ENCODE measurements at regions not wholly inside any gene's neighbourhood (a gene's known extent, or its start where the extent isn't known, plus 50 kb on each side); places are given as distances from the start of the nearest gene placed in this dataset.

DNA sequence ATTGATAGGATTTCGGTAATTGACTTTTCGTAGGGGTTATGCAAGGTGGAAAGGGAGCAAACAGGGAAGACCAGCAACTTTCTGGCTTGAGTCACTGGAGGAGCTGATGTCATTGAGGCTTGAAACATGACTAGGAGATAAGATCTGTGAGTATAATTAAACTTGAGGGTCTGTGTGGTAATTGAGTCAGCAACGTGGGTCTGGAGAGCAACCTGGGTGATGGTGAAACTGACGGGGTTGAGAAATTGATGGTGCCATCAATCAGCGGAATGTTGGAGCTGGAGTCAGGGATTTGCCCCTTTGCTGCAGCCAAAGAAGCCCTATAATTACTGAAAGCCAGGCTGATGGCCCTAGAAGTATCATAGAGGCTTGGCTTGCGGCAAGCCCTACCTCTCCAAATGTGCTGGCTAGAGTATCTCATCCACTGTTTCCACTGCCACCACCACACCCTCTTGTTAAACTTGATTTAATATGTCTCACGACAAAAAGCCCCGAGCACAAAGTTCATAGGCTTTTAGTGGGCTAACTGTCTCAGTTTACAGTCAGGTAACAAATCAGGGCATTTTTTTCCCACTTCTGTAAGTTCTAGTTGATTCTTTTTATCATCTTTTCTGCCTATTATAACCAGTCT, 186.9 kb upstream of the ELAC2 start:
- peaks cover 0 to 20% of the 10 kb centered on the region in 2 donors for H3K4me1 ChIP-seq (ENCODE audit: control insufficient read depth in 2 of 2, insufficient read depth in 2 of 2, low read length in 2 of 2)
- no peaks in the 10 kb centered on the region for H3K9me3 ChIP-seq (ENCODE audit: control insufficient read depth in 2 of 2, low read length in 2 of 2)
- no peaks in the 10 kb centered on the region for H3K36me3 ChIP-seq (ENCODE audit: control insufficient read depth in 2 of 2, insufficient read depth in 2 of 2, low read length in 2 of 2)
- H3K4me3 ChIP-seq (ENCODE audit: low read length in 2 of 2), result no peak overlapping the region
- H3K27ac ChIP-seq (ENCODE audit: low read depth in 2 of 2, low read length in 2 of 2), result peak overlapping the region in 1 of 2 donors; percentile 2
- H3K9ac ChIP-seq (ENCODE audit: low read depth in 1 of 2, low read length in 2 of 2), result no peak overlapping the region
- H3K27me3 ChIP-seq (ENCODE audit: control insufficient read depth in 2 of 2, insufficient read depth in 2 of 2, low read length in 2 of 2), result no peaks in the 10 kb centered on the region

DNA sequence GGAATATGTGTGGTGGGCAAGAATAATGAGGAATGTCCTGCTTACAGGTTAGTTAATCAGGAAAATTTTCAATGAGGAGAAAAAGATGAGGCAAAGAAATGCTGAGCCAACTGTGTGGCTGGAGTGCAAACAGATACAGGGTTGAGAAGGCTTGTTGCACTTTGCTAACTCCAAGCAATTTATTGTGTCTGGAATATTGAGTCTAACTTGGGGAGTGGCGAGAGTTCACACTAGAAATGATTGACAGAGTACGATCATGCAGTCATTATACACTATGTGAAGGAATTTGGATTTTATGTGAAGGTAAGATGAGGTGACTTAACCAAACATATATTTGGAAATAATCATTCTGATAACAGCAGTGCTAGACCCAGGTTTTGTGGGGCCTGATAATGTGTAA, 185.0 kb upstream of the ELAC2 start:
- Histone ChIP-seq H3K27ac (ENCODE audit: low read depth in 2 of 2, low read length in 2 of 2) (no peak overlapping the region), H3K9me3 (ENCODE audit: control insufficient read depth in 2 of 2, low read length in 2 of 2) (no peaks in the 10 kb centered on the region), H3K4me3 (ENCODE audit: low read length in 2 of 2) (no peak overlapping the region), H3K27me3 (ENCODE audit: control insufficient read depth in 2 of 2, insufficient read depth in 2 of 2, low read length in 2 of 2) (no peaks in the 10 kb centered on the region), H3K9ac (ENCODE audit: low read depth in 1 of 2, low read length in 2 of 2) (no peak overlapping the region), H3K36me3 (ENCODE audit: control insufficient read depth in 2 of 2, insufficient read depth in 2 of 2, low read length in 2 of 2) (no peaks in the 10 kb centered on the region), H3K4me1 (ENCODE audit: control insufficient read depth in 2 of 2, insufficient read depth in 2 of 2, low read length in 2 of 2) (peaks cover 0 to 20% of the 10 kb centered on the region in 2 donors)

DNA sequence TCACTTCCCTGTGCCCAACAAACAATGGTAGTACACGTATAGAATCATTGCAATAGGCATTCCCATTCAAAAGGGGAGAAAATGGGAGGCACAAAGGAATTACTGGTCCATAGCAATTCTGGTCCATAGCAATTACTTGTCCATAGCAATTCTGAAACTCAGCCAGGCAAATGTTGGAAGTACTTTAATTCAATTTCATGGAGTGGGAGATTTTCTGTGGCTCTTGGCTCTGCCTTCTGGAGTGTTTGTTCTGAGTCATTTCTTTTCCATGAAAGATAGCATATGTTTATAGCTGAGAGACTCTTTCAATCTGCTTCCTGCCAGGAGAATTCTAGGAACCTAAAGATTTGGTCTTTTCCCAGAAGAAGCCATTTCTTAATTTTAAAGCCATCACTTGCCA, 182.8 kb upstream of the ELAC2 start:
- Histone ChIP-seq H3K4me1 (ENCODE audit: control insufficient read depth in 2 of 2, insufficient read depth in 2 of 2, low read length in 2 of 2) (peaks cover 0 to 19% of the 10 kb centered on the region in 2 donors), H3K27me3 (ENCODE audit: control insufficient read depth in 2 of 2, insufficient read depth in 2 of 2, low read length in 2 of 2) (no peaks in the 10 kb centered on the region), H3K36me3 (ENCODE audit: control insufficient read depth in 2 of 2, insufficient read depth in 2 of 2, low read length in 2 of 2) (no peaks in the 10 kb centered on the region), H3K9ac (ENCODE audit: low read depth in 1 of 2, low read length in 2 of 2) (no peak overlapping the region), H3K9me3 (ENCODE audit: control insufficient read depth in 2 of 2, low read length in 2 of 2) (no peaks in the 10 kb centered on the region), H3K4me3 (ENCODE audit: low read length in 2 of 2) (no peak overlapping the region), H3K27ac (ENCODE audit: low read depth in 2 of 2, low read length in 2 of 2) (no peak overlapping the region)

DNA sequence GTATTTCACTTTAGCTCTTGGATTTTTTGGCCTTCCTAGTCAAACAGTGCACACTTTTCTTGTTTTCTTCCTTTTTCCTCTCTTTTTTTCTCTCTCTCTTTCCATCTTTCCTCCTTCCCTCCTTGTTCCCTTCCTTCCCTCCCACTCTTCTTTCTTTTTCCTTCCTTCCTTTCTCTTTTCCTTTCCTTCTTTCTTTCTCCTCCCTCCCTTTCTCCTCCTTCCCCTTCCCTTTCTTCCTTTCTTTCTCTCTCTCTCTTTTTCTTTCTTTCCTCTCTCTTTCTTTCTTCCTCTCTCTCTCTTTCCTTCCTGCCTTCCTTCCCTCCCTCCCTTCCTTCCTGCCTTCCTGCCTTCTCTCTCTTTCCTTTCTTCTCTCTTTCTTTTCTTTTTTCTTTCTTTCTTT, 181.6 kb upstream of the ELAC2 start:
- Histone ChIP-seq H3K4me3 (ENCODE audit: low read length in 2 of 2) (no peak overlapping the region), H3K9me3 (ENCODE audit: control insufficient read depth in 2 of 2, low read length in 2 of 2) (no peaks in the 10 kb centered on the region), H3K4me1 (ENCODE audit: control insufficient read depth in 2 of 2, insufficient read depth in 2 of 2, low read length in 2 of 2) (peaks cover 0 to 10% of the 10 kb centered on the region in 2 donors), H3K9ac (ENCODE audit: low read depth in 1 of 2, low read length in 2 of 2) (no peak overlapping the region), H3K36me3 (ENCODE audit: control insufficient read depth in 2 of 2, insufficient read depth in 2 of 2, low read length in 2 of 2) (no peaks in the 10 kb centered on the region), H3K27ac (ENCODE audit: low read depth in 2 of 2, low read length in 2 of 2) (no peak overlapping the region), H3K27me3 (ENCODE audit: control insufficient read depth in 2 of 2, insufficient read depth in 2 of 2, low read length in 2 of 2) (no peaks in the 10 kb centered on the region)

DNA sequence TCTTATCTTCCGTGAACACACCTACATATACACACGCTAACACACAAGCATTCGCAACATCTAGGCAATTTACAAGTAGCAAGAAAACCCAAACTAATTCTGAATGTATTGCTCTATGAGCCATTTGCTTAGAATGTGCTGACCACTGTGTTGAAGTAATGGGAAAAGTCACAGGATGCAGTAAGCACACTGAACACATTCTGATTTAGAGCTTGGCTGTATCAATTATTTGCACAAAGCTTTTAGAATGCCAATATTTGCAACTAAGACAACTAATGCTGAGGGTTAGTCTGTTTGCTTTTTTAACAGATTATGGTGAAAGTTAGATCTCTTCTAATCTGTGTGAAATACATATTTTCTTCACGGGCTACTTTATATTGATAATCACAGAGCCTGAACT, 179.8 kb upstream of the ELAC2 start:
- Histone ChIP-seq H3K27ac (ENCODE audit: low read depth in 2 of 2, low read length in 2 of 2) (no peak overlapping the region), H3K9ac (ENCODE audit: low read depth in 1 of 2, low read length in 2 of 2) (no peak overlapping the region), H3K27me3 (ENCODE audit: control insufficient read depth in 2 of 2, insufficient read depth in 2 of 2, low read length in 2 of 2) (no peaks in the 10 kb centered on the region)

DNA sequence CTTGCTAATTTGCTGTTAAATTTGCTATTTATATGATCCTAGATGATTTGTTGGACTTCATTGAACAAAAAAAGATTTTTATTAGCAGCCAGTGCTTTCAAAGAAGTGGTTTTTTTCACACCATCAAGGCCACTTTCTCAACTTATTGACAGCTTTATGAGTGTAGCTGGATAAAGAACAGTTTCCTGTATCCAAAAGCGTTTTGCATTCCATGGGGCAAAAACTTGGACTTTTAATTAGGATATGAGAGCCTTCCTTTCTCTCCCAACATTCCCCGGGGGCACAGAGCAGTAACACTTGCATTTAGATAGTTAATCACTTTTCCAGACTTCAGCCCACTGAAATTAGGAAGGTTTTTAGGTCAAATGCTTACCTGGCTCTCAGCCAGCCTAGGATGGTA, 177.1 kb upstream of the ELAC2 start:
- Histone ChIP-seq H3K9ac (ENCODE audit: low read depth in 1 of 2, low read length in 2 of 2) (no peak overlapping the region), H3K27me3 (ENCODE audit: control insufficient read depth in 2 of 2, insufficient read depth in 2 of 2, low read length in 2 of 2) (no peaks in the 10 kb centered on the region), H3K4me3 (ENCODE audit: low read length in 2 of 2) (no peak overlapping the region), H3K9me3 (ENCODE audit: control insufficient read depth in 2 of 2, low read length in 2 of 2) (no peaks in the 10 kb centered on the region), H3K36me3 (ENCODE audit: control insufficient read depth in 2 of 2, insufficient read depth in 2 of 2, low read length in 2 of 2) (no peaks in the 10 kb centered on the region), H3K27ac (ENCODE audit: low read depth in 2 of 2, low read length in 2 of 2) (no peak overlapping the region), H3K4me1 (ENCODE audit: control insufficient read depth in 2 of 2, insufficient read depth in 2 of 2, low read length in 2 of 2) (no peaks in the 10 kb centered on the region)

More for the DNA sequence above, 179.8 kb upstream of the ELAC2 start:
- Histone ChIP-seq H3K36me3 (ENCODE audit: control insufficient read depth in 2 of 2, insufficient read depth in 2 of 2, low read length in 2 of 2) (no peaks in the 10 kb centered on the region), H3K9me3 (ENCODE audit: control insufficient read depth in 2 of 2, low read length in 2 of 2) (no peaks in the 10 kb centered on the region), H3K4me1 (ENCODE audit: control insufficient read depth in 2 of 2, insufficient read depth in 2 of 2, low read length in 2 of 2) (peaks cover 0 to 1% of the 10 kb centered on the region in 2 donors), H3K4me3 (ENCODE audit: low read length in 2 of 2) (no peak overlapping the region)

DNA sequence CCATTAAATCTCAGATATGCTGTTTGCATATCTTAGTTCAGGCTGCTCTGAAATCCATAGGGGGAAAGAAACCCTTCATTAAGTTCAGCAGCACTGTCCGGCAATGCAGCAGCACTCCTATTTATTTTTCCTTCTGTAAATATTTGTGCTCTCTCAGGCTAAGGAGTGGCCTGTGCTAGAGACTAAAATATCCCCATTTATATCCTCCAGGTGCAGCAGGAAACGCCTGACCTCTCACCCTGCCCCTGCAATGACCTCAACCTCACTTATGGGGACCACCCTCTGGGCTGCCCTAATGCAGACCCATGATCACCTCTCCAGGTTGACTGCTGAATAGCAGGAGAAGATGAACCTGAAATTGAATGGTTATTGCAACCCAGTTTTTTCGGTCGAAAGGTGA, 165.0 kb upstream of the ELAC2 start:
- H3K9ac ChIP-seq (ENCODE audit: low read depth in 1 of 2, low read length in 2 of 2), result no peak overlapping the region
- H3K27me3 ChIP-seq (ENCODE audit: control insufficient read depth in 2 of 2, insufficient read depth in 2 of 2, low read length in 2 of 2), result no peaks in the 10 kb centered on the region
- no peaks in the 10 kb centered on the region for H3K36me3 ChIP-seq (ENCODE audit: control insufficient read depth in 2 of 2, insufficient read depth in 2 of 2, low read length in 2 of 2)
- peaks cover 0 to 8% of the 10 kb centered on the region in 2 donors for H3K4me1 ChIP-seq (ENCODE audit: control insufficient read depth in 2 of 2, insufficient read depth in 2 of 2, low read length in 2 of 2)
- H3K4me3 ChIP-seq (ENCODE audit: low read length in 2 of 2), result no peak overlapping the region
- H3K27ac ChIP-seq (ENCODE audit: low read depth in 2 of 2, low read length in 2 of 2), result peak overlapping the region; percentile 5 to 32
- no peaks in the 10 kb centered on the region for H3K9me3 ChIP-seq (ENCODE audit: control insufficient read depth in 2 of 2, low read length in 2 of 2)

DNA sequence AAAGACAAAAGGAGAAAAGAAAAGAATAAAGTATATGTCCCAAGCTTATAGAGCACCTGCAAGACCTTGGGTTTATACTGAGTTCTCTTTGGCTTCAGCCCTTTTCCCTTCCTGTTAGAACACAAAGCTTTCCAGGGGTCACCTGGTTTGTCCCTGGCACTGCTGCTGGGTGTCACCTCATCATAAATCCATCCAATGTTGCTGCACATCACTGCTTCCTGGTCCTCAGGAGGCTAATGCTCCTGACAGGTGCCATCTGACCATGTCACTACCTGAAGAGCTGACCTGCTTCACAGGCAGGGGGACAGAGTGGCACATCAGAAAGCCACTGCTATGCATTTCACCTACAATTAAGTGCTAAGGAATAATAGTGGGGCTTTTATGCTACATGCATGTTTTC, 164.6 kb upstream of the ELAC2 start:
- peaks cover 0 to 8% of the 10 kb centered on the region in 2 donors for H3K4me1 ChIP-seq (ENCODE audit: control insufficient read depth in 2 of 2, insufficient read depth in 2 of 2, low read length in 2 of 2)
- no peak overlapping the region for H3K4me3 ChIP-seq (ENCODE audit: low read length in 2 of 2)
- no peaks in the 10 kb centered on the region for H3K27me3 ChIP-seq (ENCODE audit: control insufficient read depth in 2 of 2, insufficient read depth in 2 of 2, low read length in 2 of 2)
- no peaks in the 10 kb centered on the region for H3K36me3 ChIP-seq (ENCODE audit: control insufficient read depth in 2 of 2, insufficient read depth in 2 of 2, low read length in 2 of 2)
- peak overlapping the region; percentile 29 to 32 for H3K27ac ChIP-seq (ENCODE audit: low read depth in 2 of 2, low read length in 2 of 2)
- no peaks in the 10 kb centered on the region for H3K9me3 ChIP-seq (ENCODE audit: control insufficient read depth in 2 of 2, low read length in 2 of 2)
- H3K9ac ChIP-seq (ENCODE audit: low read depth in 1 of 2, low read length in 2 of 2), result peak overlapping the region in 1 of 2 donors; percentile 24

DNA sequence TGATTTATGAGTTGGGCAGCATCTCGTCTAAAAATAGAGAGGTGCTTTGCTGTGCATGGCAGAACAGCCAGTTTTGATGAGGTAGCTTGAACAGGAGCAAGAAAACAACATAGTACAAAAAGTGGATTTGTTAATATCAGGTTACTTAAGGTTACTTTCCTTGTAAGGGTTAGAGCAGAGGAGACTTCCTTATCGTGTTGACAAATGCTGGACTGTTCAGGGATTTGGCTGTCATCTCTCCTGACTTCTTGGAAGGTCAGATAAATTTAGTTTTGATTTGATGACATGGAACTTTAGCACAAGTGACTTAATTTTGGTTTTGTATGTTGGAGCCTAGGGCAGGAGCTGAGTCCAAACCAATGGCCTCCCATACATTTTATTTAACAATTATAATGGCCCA, 163.9 kb upstream of the ELAC2 start:
- no peaks in the 10 kb centered on the region for H3K27me3 ChIP-seq (ENCODE audit: control insufficient read depth in 2 of 2, insufficient read depth in 2 of 2, low read length in 2 of 2)
- no peaks in the 10 kb centered on the region for H3K36me3 ChIP-seq (ENCODE audit: control insufficient read depth in 2 of 2, insufficient read depth in 2 of 2, low read length in 2 of 2)
- no peak overlapping the region for H3K4me3 ChIP-seq (ENCODE audit: low read length in 2 of 2)
- no peaks in the 10 kb centered on the region for H3K9me3 ChIP-seq (ENCODE audit: control insufficient read depth in 2 of 2, low read length in 2 of 2)
- H3K9ac ChIP-seq (ENCODE audit: low read depth in 1 of 2, low read length in 2 of 2), result no peak overlapping the region
- peak overlapping the region in 1 of 2 donors; percentile 15 for H3K27ac ChIP-seq (ENCODE audit: low read depth in 2 of 2, low read length in 2 of 2)
- peaks cover 0 to 8% of the 10 kb centered on the region in 2 donors for H3K4me1 ChIP-seq (ENCODE audit: control insufficient read depth in 2 of 2, insufficient read depth in 2 of 2, low read length in 2 of 2)

DNA sequence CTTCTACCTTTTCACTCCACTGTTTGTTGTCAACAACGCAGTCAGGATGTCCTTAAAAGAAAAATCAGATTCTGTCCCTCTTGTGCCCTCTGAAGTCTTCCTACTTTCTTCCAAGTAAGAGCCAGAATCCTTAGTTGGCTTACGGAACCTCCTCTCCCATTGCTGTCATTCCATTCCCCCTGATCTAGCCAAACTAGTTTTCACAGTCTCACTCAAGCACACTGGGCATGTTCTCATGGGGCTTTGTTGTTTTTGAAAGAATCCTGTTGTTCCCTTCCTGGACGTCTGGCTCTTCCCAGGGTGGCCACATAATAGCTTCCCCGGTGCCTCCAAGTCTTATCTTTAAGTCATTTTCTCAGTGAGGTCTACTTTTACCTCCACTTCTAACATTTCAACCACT, 158.6 kb upstream of the ELAC2 start:
- Histone ChIP-seq H3K27me3 (ENCODE audit: control insufficient read depth in 2 of 2, insufficient read depth in 2 of 2, low read length in 2 of 2) (no peaks in the 10 kb centered on the region), H3K4me3 (ENCODE audit: low read length in 2 of 2) (no peak overlapping the region), H3K9me3 (ENCODE audit: control insufficient read depth in 2 of 2, low read length in 2 of 2) (peaks cover 3 to 7% of the 10 kb centered on the region in 2 donors), H3K36me3 (ENCODE audit: control insufficient read depth in 2 of 2, insufficient read depth in 2 of 2, low read length in 2 of 2) (no peaks in the 10 kb centered on the region), H3K4me1 (ENCODE audit: control insufficient read depth in 2 of 2, insufficient read depth in 2 of 2, low read length in 2 of 2) (no peaks in the 10 kb centered on the region), H3K27ac (ENCODE audit: low read depth in 2 of 2, low read length in 2 of 2) (no peak overlapping the region), H3K9ac (ENCODE audit: low read depth in 1 of 2, low read length in 2 of 2) (no peak overlapping the region)
